Esophagus (tissue), 2 donors: ENCODE measurements at regions not wholly inside any gene's neighbourhood (a gene's known extent, or its start where the extent isn't known, plus 50 kb on each side); places are given as distances from the start of the nearest gene placed in this dataset.

Experiments used
- H3K27ac ChIP-seq, 2 donors: one replicate each; pipeline ENCODE4 v1.5.1; 2013; ENCODE audit warnings: low read depth in 2 of 2, mild to moderate bottlenecking in 2 of 2, inconsistent platforms in 1 of 2, low read length in 1 of 2, moderate library complexity in 1 of 2
- H3K27me3 ChIP-seq, 2 donors: one replicate each; pipeline ENCODE4 v1.6.1; 2013; ENCODE audit warnings: low read length in 2 of 2, control low read depth in 1 of 2, mild to moderate bottlenecking in 1 of 2; ENCODE audit not compliant: insufficient read depth in 2 of 2, control insufficient read depth in 1 of 2
- H3K36me3 ChIP-seq, 2 donors: one replicate each; pipeline ENCODE4 v1.6.1; 2013; ENCODE audit warnings: low read length in 1 of 2; ENCODE audit not compliant: control insufficient read depth in 2 of 2, insufficient read depth in 2 of 2
- H3K4me1 ChIP-seq, 2 donors: one replicate each; pipeline ENCODE4 v1.6.1; 2013; ENCODE audit warnings: low read length in 1 of 2; ENCODE audit not compliant: control insufficient read depth in 2 of 2, insufficient read depth in 2 of 2
- H3K4me3 ChIP-seq, 2 donors: one replicate each; pipeline ENCODE4 v1.5.1; 2013; ENCODE audit warnings: low read length in 2 of 2, mild to moderate bottlenecking in 2 of 2, low read depth in 1 of 2, moderate library complexity in 1 of 2
- H3K9me3 ChIP-seq, 2 donors: one replicate each; pipeline ENCODE4 v1.6.1; 2013; ENCODE audit warnings: mild to moderate bottlenecking in 2 of 2, low read depth in 1 of 2, low read length in 1 of 2, moderate library complexity in 1 of 2; ENCODE audit not compliant: control insufficient read depth in 2 of 2, insufficient read depth in 1 of 2
- WGBS, 2 donors: extraction: QIAGEN DNeasy Blood & Tissue Kit; methylation state at CpG; one replicate each; pipeline ENCODE4 v1.1.7; 2013; 5-methylcytosine and 5-hydroxymethylcytosine counted together
- donor health status: healthy with polysubstance abuse.
- donor health status: Bipolar disorder and iron deficiency.

DNA sequence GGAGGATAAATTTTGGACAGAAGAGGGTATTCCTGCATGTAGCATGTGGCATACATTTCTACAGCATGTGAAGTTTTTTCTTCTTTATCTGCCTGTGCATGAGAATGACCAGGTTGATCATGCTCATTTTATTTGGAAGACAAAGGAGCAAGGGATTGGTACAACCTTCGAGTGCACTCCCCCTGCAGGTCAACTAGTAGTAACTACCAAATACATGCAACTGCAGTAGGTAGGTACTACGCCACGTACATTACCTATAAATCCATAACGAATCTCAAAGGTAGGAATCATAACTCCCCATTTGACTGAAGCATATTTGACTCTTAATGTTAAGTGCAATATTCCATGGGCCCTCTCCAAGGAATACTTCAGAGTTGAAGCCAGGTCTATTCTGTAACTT is 763.9 kb downstream of the TSN start:
- no peaks in the 10 kb centered on the region for H3K27me3 ChIP-seq
- H3K27ac ChIP-seq, result no peak overlapping the region
- H3K36me3 ChIP-seq, result no peaks in the 10 kb centered on the region
- H3K4me3 ChIP-seq, result no peak overlapping the region
- 87 to 90% methylated on average over 4 of the region's 4 CpGs for WGBS, 2 donors
- no peaks in the 10 kb centered on the region for H3K9me3 ChIP-seq
- H3K4me1 ChIP-seq, result no peaks in the 10 kb centered on the region

DNA sequence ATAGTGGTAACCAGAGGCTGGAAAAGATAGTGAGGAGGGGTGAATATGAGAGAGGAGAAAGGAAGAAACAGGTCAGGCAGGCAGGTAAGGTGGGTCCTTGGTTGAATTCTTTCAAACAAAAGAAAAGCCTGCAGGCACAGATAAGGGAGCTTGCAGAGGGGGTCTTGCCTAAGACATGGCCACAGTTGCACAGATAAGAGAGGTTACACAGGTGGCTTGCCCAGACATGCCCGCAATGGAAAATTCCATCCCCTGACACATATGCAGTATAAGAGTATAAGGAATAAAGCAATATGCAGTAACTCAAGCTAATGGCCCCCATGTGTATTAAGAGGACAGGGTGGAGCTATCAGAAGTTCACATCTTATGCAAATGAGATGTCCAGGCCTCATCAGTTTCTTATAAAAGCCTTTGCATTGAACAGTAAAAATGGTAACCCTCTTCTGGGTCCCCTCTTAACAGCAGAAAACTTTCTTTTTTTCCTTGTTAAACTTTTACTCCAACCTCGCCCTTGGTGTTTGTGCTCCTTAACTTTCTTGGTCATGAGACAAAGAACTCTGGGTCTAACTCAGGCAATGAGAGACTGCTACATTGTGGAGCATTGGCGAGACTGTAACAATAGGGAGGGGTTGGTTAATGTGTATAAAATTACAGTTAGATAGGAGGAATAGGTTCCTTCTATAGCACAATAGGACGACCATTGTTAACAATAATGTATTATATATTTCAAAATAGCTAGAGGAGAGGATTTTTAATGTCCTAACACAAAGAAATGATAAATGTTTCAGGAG is 764.6 kb downstream of the TSN start:
- no peak overlapping the region for H3K27ac ChIP-seq
- 67 to 77% methylated on average over 4 of the region's 4 CpGs for WGBS, 2 donors
- H3K36me3 ChIP-seq, result no peaks in the 10 kb centered on the region
- H3K27me3 ChIP-seq, result no peaks in the 10 kb centered on the region
- no peak overlapping the region for H3K4me3 ChIP-seq
- H3K9me3 ChIP-seq, result no peaks in the 10 kb centered on the region
- H3K4me1 ChIP-seq, result no peaks in the 10 kb centered on the region

- Histone ChIP-seq H3K27ac (no peak overlapping the region), H3K9me3 (no peaks in the 10 kb centered on the region), H3K36me3 (no peaks in the 10 kb centered on the region), H3K4me3 (no peak overlapping the region), H3K4me1 (no peaks in the 10 kb centered on the region), H3K27me3 (no peaks in the 10 kb centered on the region)
- WGBS, 2 donors, result 85% methylated on average over 4 of the region's 4 CpGs
These were observed 767.7 kb downstream of the TSN start for GRCh38 chr2:122523143-122523542.

DNA sequence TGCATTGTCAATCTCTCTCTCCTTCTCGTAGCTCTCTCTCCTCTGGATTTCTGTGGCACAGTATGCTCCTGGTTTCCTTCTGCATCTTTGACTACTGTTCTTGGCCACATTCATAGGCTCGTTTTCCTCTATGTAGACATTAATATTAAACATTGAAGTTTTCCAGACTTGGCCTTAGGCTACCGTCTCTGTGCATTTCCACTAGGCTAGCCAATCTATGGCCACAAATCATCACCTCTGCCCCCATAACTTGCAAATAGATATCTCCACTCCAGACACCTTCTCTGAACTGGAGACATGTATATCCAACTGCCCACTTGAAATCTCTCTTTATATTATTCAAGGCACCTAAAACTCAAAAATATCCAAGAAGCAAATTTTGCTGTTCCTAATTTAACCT is 768.5 kb downstream of the TSN start:
- Histone ChIP-seq H3K27ac (no peak overlapping the region), H3K4me3 (no peak overlapping the region), H3K9me3 (peaks cover 0 to 2% of the 10 kb centered on the region in 2 donors), H3K36me3 (no peaks in the 10 kb centered on the region), H3K4me1 (no peaks in the 10 kb centered on the region), H3K27me3 (no peaks in the 10 kb centered on the region)
- WGBS, 2 donors, result 73 to 75% methylated on average over 3 of the region's 3 CpGs

- no peaks in the 10 kb centered on the region for H3K4me1 ChIP-seq
- H3K27ac ChIP-seq, result no peak overlapping the region
- WGBS, 2 donors, result 46 to 64% methylated on average over 2 of the region's 2 CpGs
- no peaks in the 10 kb centered on the region for H3K36me3 ChIP-seq
- peaks cover 0 to 3% of the 10 kb centered on the region in 2 donors for H3K9me3 ChIP-seq
- no peaks in the 10 kb centered on the region for H3K27me3 ChIP-seq
- H3K4me3 ChIP-seq, result no peak overlapping the region
These were observed 769.9 kb downstream of the TSN start for GRCh38 chr2:122525336-122525735.

- Histone ChIP-seq H3K27me3 (no peaks in the 10 kb centered on the region), H3K9me3 (peaks cover 2 to 3% of the 10 kb centered on the region in 2 donors), H3K27ac (no peak overlapping the region), H3K4me1 (no peaks in the 10 kb centered on the region), H3K36me3 (no peaks in the 10 kb centered on the region), H3K4me3 (no peak overlapping the region)
- WGBS, 2 donors, result 70 to 71% methylated on average over 3 of the region's 3 CpGs
These were observed 772.6 kb downstream of the TSN start for GRCh38 chr2:122528061-122528460.

- 67 to 81% methylated on average over 11 of the region's 11 CpGs for WGBS, 2 donors
- Histone ChIP-seq H3K27ac (no peak overlapping the region), H3K9me3 (peaks cover 2 to 3% of the 10 kb centered on the region in 2 donors), H3K27me3 (no peaks in the 10 kb centered on the region), H3K36me3 (no peaks in the 10 kb centered on the region), H3K4me1 (no peaks in the 10 kb centered on the region), H3K4me3 (no peak overlapping the region)
These were observed 773.7 kb downstream of the TSN start for GRCh38 chr2:122528958-122529705.

DNA sequence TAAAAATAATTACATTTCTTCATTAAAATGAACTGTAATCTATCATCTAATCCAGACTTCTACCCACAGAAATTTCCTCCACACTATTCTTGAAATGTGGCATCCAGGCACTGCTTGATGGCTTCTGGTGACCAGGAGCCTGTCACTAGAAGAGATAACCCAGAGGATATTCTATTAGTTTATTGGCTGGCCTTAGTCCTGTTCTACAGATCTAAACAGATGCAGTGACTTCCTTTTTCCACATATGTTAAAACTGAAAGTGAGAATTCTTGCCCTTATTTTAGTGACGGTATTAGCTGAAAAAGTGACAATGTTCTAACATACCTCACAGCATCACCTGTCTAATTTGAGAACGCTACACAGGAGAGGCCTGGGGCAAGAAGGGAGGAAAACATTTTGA is 775.4 kb downstream of the TSN start:
- H3K9me3 ChIP-seq, result peaks cover 2 to 3% of the 10 kb centered on the region in 2 donors
- no peaks in the 10 kb centered on the region for H3K36me3 ChIP-seq
- H3K27me3 ChIP-seq, result no peaks in the 10 kb centered on the region
- H3K27ac ChIP-seq, result no peak overlapping the region
- H3K4me1 ChIP-seq, result no peaks in the 10 kb centered on the region
- 46 to 61% methylated on average over 2 of the region's 2 CpGs for WGBS, 2 donors
- H3K4me3 ChIP-seq, result no peak overlapping the region

DNA sequence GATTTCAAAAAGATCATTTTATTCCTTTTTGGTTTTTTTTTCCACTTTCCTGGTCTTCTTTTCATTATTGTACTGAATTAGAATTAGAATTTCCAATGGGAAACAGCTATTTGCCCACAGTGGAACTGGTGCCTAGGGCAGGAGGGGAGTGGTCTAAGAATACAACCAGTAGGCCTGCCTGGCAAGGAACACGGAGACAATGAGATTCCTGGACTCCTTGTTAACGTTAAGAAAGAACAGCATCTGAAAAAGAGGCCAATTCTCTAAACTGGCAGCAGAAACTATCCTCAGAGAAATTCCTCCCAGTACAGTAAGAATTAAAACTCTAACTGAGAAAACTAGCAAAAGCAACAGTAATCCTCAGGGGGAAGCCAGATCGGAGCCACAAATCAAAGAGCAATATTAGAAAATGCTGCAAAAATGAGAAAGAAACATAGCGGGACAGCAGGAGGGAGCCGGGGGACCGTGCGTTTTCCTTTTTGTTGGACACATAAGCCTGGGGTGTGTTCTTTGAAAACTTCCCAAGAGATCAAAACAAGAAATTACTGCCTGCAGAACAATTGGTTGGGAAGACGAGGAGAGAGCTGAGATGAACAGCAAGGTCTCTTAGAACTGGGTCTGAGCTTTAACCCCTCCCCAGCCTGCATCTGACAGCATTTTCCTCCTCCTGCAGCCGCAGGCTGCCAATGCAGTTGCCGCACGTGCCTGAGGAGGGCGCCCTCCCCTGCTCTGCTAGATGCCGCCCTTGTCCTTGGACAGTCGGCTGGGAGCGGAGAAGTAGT is 776.0 kb downstream of the TSN start:
- no peaks in the 10 kb centered on the region for H3K36me3 ChIP-seq
- WGBS, 2 donors, result 53 to 64% methylated on average over 15 of the region's 15 CpGs
- no peak overlapping the region for H3K27ac ChIP-seq
- no peak overlapping the region for H3K4me3 ChIP-seq
- no peaks in the 10 kb centered on the region for H3K27me3 ChIP-seq
- peaks cover 3 to 4% of the 10 kb centered on the region in 2 donors for H3K9me3 ChIP-seq
- H3K4me1 ChIP-seq, result no peaks in the 10 kb centered on the region
